GM21619 (cell line): ENCODE measurements at regions not wholly inside any gene's neighbourhood (a gene's known extent, or its start where the extent isn't known, plus 50 kb on each side); places are given as distances from the start of the nearest gene placed in this dataset.
"Not testable (repeated sequence)": the region's sequence is repeated elsewhere in the genome, so short reads cannot be mapped to it uniquely, and the experiment has no call there.

Experiments
- ATAC-seq: cut with Tn5 transposase; IDR thresholded peaks from one replicate; pipeline ENCODE4 v1.9.1; 2021; ENCODE audit not compliant: unreplicated experiment

DNA sequence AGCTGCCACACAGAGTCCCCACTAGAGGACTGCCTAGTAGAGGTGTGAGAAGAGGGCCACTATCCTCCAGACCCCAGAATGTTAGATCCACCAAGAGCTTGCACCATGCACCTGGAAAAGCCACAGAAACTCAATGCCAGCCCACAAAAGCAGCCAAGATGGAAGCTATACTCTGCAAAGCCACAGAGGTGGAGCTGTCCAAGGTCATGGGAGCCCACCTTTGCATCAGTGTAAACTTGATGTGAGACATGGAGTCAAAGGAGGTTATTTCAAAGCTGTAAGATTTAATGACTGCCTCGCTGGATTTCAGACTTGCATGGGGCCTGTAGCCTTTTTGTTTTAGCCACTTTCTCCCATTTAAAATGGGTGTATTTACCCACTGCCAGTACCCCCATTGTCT is 1030.1 kb upstream of the GRIA3 start:
- ATAC-seq, result no peak

DNA sequence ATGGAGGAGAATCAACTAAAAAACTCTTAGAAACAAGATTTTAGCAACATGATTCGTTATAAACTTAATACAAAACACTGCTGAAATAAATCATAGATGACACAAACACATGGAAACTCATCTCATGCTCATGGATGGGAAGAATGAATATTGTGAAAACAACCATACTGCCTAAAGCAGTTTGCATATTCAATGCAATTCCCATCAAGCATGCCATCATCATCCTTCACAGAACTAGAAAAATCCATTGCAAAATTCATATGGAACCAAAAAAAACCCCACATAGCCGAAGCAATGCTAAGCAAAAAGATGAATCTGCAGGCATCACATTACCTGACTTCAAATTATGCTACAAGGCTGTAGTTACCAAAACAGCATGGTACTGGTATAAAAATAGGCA is 1015.8 kb upstream of the GRIA3 start:
- ATAC-seq, result no peak

DNA sequence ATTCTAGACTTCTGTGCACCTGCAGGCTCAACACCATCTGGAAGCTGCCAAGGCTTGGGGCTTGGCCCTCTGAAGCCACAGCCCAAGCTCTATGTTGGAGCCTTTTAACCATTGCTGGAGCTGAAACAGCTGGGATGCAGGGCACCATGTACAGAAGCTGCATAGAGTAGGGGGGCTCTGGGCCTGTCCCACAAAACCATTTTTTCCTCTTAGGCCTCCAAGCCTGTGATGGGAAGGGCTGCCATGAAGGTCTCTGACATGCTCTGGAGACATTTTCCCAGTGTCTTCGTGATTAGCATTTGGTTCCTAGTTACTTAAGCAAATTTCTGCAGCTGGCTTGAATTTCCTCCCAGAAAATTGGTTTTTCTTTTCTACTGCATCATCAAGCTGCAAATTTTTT is 999.3 kb upstream of the GRIA3 start:
- ATAC-seq, result no peak

DNA sequence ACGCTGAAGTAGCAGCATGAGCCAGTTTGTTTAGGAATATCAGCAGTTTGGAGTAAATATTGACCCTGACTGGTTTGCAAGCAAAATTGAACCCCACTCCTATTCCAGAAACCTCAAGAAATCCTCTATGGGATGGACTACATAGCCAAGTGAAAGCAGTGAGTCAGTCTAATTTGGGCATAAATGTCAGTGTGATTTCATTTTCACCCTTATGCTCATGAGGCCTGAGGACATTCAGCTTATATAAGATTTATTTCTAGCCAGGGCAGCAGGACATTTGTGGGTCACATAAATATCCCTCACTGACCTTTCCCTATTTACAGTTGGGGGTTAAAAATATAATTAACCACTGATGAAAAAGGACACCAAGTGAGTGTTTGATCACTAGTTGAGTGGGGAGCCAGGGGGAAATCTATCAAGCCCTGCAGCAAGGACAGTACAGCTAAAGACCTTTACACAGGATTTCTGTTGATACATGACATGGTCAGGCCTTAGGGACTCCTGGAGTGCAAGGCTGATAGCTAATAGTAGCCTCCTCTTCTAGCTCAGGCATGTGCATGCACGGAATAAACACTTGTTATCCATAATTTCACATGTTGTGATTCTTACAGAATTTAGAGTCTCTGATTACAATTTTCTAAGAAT is 996.9 kb upstream of the GRIA3 start:
- ATAC-seq, result no peak

DNA sequence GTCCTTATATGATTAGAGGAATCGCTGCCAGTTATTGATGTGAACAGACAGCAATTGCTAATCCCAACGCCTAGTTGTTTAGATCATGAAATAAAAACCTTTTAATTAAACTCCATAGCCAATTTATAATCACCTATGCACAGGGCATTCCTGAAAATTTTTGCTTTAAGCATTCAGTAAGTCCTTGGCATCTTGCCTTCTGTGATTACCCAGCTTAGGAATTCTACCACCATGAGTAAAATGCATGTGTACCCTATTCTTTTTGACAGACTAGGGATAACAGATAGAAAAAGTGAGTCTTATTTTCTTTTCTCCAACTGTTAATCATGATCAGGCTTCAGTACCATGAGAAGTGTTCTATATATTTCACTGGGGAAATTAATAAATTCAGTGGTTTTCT is 995.3 kb upstream of the GRIA3 start:
- no peak for ATAC-seq

DNA sequence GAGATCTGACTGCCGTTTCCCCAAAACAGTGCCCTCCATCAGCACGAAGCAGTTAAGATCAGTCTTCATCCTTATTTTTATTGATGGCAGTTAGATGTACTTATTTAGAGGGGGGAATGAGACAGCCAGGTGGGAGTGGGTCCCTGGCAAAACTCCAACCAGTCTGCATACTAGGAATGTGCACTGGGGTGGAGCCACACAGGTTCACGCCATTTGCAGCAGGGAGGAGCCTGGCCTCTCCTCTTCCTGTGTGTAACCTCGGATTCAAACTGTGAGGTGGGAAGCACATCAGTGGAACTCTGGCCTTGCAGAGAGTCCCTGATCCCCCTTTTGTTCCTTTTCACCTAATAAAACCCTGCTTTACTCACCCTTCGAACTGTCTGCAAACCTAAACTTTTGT is 987.7 kb upstream of the GRIA3 start:
- ATAC-seq, result no peak

DNA sequence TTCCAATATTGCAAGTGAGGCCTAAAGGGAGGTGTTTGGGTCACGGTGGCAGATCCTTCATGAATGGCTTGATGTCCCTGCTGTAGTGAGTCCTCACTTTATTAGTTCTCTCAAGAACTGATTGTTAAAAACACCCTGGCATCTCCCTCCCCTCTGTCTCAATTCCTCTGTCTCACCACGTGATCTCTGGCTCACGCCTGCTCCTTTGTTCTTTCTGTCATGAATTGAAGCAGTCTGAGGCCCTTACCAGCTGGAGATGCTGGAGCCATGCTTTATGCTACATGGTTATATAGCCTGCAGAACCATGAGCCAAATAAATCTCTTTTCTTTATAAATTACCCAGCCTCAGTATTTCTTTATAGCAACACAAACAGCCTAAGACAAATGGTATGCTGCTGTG is 980.7 kb upstream of the GRIA3 start:
- ATAC-seq, result no peak

DNA sequence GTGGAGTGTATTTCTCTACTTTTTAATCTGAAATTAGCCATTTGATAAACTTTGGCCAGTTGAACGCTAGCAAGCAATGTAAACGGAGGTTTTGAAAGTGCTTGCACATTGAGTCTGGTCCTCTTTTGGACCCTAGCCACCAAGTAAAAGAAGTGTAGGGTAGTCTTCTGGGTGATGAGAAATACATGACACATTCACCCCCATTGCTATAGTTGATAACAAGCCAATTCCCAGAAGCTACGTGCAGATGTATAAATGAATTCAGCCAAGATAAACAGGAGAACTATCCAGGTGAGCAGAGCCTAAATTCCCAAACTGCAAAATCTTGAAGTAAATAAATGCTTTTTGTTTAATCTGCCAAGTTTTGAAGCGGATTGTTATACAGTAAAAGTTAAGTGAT is 965.4 kb upstream of the GRIA3 start:
- no peak for ATAC-seq

DNA sequence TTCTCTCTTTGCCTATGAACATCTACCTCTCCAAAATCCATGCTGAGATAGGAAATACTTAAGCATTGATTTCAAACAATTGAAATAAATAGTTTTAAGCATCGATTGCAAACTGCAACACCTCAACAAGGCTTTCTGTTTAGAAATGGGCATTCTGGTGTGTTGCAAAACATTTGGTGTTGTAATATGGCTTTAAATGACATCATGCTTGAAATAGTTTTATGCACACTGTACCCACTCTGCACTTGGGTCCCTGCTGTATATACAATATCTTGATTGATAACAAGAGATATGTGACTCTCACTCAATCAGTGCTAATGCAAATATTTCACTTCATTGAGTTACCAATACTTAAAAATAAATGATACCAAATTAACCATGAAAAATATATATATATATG is 964.9 kb upstream of the GRIA3 start:
- ATAC-seq, result no peak

DNA sequence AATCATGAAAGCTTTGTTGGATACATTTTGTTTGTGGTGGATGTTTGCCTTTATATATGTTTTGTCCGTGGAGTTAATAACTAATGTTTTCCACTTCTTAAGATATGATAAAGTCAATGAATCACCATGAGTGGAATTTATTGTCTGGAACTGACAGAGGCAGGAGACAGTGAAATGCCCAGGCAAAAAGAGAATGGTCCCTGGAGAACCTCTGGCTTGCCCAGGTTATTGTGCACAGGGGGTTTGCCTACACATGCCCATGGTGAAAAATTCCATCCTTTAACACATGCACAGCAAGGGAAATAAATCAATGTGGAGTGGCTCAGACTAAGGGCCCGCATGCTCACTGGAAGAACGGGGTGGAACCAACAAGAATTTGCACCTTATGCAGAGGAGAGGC is 964.3 kb upstream of the GRIA3 start:
- no peak for ATAC-seq

DNA sequence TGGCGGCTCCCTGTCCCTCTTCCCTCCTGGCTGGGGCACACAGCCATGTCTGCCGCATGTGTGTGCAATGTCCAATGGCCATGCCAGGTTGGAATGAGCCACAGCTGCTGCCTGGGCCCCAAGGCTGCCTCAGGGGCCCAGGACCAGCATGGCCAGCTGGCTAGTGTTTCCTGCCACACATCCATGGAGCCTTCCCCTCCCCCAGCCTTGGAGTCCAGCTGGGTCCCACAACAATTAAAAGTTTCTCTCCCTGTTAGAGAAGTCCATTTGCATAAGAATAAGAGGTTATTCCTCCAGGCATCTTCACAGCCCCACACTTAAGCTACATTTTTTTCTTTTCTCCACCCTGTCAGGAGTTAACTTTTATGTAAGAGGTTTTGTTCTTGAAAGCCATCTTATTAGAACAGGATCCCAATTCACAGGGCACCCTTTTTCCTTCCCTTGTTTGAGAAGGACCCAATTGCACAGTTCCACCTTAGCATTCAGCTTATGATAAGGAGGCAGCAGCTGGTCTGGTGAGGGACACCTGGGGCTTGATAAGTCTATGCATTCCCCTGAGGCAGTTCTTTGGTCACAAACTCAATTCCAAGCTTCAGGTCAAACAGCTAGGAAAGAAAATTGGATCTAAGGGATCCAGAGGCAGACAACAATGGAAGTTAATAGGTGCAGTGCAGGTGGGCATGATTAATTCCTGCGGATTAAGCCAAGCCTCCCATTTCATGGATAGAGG is 963.3 kb upstream of the GRIA3 start:
- ATAC-seq, result no peak

DNA sequence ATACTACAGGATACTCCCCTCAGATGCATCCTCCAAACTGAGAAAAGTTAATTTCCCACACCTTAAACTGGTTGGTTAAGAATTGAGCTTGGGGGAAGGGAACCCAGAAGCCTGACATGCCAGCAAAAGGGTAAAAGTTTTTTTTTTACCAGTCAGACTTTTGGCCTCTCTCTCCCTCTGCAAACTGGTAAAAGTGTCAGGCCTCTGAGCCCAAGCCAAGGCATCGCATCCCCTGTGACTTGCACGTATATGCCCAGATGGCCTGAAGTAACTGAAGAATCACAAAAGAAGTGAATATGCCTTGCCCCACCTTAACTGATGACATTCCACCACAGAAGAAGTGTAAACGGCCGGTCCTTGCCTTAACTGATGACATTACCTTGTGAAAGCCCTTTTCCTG is 962.3 kb upstream of the GRIA3 start:
- ATAC-seq, result not testable (repeated sequence)

DNA sequence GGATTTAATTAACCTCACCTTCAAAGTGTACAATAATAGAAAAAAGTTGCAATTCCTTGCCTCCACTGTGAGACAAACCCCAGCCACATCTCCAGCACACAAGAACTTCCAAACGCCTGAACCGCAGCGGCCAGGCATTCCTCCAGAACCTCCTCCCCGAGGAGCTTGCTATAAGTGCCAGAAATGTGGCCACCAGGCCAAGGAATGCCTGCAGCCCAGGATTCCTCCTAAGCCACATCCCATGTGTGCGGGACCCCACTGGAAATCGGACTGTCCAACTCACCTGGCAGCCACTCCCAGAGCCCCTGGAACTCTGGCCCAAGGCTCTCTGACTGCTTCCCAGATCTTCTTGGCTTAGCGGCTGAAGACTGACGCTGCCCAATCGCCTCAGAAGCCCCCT is 959.9 kb upstream of the GRIA3 start:
- not testable (repeated sequence) for ATAC-seq

DNA sequence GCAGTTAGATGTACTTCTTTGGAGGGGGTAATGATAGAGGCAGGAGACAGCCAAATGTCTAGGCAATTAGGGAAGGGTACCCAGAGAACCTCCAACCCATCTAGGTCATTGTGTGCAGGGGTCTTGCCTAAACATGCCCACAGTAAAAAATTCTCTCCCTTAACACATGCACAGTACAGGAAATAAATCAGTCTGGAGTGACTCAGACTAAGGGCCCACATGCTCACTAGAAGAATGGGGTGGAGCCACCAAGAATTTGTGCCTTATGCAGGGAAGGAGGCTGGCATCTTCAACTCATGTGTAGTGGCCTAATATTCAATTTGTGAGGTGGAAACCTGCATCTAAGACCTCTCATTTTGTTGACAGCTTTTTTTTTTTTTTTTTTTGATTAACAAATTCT is 945.3 kb upstream of the GRIA3 start:
- ATAC-seq, result no peak

DNA sequence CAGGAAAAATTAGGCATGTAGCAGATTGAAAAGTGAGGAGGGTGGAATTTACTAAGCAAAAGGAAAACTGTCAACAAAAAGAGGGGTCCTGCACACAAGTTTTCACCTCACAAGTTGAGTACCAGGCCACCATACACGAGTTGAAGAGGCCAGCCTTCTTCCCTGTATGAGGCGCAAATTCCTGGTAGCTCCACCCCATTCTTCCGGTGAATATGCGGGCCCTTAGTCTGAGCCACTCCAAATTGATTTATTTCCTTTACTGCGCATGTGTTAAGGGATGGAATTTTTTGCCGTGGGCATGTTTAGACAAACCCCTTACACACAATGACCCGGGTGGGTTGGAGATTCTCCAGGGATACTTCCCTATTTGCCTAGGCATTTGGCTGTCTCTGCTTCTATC is 942.1 kb upstream of the GRIA3 start:
- no peak for ATAC-seq

DNA sequence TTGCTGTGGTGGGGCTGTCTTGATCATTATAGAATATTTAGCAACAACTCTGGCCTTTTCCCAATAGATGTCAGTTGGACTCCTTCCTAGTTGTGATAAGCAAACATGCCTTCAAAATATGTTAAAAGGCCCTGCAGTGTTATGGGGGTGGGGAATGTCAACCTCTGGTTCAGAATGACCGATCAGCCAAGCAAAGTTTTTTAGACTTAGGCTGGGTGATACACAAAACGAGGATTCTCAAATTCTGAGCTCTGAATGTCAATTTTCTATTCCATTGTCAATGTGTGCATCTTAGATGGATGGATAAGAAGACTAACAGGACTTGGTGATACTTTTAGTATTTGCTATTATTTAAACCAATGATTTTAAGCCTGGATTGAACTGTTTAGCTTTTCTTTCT is 940.0 kb upstream of the GRIA3 start:
- no peak for ATAC-seq

DNA sequence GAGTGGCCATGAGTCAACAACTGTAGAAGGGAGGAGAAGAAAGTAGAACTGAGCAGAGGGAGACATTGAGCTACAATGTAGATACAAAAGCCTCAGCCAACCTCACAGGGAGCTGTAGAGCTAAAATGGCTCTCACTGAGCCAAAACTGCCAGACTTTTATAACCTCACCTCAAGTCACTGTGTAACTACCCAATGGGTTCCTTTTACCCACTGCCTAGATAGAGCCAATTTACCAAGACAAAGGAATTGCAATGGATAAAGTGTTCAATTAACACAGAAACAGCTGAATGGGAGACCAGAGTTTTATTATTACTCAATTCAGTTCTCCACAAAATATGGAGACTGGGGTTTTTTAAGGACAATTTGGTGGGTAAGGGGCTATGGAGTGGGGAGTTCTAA is 938.9 kb upstream of the GRIA3 start:
- ATAC-seq, result no peak

DNA sequence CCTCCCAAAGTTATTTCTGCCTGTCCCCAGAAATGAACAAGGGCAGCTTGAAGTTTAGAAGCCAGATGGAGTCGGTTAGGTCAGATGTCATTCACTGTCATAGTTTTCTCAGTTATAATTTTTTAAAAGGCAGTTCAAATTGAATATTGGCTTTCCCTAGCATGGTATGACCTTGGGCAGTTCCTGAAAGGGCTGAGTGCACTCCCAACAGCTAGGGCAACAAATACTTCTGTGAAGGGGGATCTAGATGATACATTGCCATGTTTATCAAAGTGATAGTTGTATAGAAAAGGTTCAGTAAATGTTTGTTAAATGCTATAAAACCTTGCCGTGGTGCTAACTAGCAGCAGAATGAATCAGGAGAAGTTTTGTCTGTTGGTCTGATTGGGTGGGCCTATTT is 938.1 kb upstream of the GRIA3 start:
- ATAC-seq, result no peak

DNA sequence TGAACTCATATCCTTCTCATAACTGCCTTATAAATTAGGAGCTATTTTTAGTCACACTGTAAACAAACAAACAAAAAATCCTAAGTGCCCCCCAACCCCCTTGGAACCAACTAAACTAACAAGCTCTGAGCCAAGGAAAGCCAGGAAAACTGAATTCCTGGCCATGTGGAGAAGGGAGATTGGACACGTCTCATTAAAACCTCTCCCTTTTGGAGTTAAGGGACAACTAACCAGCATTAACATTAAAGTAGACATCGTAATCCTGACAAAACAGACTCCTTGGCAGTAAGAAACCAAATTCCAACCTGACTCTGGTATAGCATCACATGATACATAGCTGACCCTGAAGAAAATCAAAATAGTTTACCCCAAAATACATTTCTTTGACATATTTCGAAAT is 937.1 kb upstream of the GRIA3 start:
- no peak for ATAC-seq

DNA sequence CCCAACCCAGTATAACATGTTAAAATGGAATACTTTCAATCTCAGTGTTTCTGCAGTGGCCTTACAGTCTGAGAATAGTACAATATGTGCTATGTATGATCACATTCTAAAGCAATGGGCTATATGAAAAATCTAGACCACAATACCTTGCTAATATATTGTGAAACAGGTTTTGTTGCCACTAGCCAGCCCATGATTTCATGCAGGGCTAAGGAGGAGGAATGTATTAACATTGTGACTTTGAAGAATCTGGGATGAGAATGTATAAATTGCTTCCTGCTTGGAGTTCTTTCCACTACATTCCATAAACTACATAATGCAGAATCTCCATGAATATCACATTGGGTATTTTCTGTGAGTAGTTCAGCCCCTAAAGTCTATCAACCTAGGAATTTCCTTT is 935.4 kb upstream of the GRIA3 start:
- ATAC-seq, result no peak

DNA sequence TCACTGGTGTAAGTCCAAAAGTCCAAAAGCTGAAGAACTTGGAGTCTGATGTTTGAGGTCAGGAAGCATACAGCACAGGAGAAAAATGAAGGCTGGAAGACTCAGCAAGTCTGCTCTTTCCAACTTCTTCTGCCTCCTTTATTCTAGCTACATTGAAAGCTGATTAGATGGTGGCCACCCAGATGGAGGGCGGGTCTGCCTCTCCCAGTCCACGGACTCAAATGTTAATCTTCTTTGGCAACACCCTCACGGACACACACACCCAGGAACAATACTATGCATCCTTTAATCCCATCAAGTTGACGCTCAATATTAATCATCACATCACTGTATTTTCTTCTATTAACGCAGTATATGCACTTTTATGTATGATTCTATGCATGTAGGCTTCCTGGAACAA is 931.6 kb upstream of the GRIA3 start:
- no peak for ATAC-seq

DNA sequence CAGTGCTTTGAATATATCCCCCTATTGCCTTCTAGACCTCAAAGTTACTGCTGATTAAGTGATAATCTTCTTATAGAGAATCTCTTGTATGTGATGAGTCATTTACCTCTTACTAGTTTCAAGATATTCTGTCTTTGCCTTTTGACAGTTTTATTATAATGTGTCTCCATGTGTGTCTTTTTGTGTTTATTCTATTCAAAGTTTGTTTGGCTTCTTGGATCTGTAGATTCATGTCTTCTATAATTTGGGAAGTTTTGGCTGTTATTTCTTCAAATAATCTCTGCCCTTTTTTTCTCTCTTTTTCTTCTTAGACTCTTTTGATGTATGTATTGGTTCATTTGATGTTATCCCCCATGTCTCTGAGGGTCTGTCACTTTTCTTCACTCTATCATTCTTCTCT is 915.7 kb upstream of the GRIA3 start:
- no peak for ATAC-seq

DNA sequence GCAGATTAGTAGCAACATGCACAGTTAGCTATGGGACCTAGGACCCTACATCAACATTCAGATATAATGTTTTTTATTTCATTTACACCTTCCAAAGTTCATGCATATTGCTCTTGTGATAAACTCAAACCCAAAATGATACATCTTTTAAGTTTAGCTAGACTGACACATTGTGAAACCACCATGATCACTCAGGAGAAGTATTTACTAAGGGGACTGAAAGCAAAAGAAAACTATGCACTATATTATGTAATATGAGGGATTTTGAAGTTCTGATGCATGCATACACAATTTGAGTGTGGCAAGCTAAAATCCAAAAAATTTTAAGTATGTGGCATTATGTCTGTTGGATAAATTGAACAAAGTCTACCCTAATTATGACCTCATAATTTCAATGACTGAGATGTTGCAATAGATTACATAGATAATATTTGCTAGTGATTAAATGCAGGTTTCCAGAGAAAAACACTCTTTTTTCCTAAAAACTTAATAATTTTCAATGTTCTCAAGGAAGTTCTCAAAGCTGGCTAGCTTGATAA is 914.8 kb upstream of the GRIA3 start:
- no peak for ATAC-seq
